H54 (cell line): ENCODE measurements at regions not wholly inside any gene's neighbourhood (a gene's known extent, or its start where the extent isn't known, plus 50 kb on each side); places are given as distances from the start of the nearest gene placed in this dataset.
A peak's percentile ranks its signal among the peaks of the same experiment; 100 is the strongest.
"Not testable (repeated sequence)": the region's sequence is repeated elsewhere in the genome, so short reads cannot be mapped to it uniquely, and the experiment has no call there.

Source experiments
- DNase-seq: peaks from one replicate; pipeline ENCODE4 v3.0.0; 2011; ENCODE audit warnings: low spot score, mixed read lengths; ENCODE audit not compliant: insufficient read length
- FAIRE-seq: peaks from 3 replicates; lab custom pipeline; 2011; peaks lifted over from hg19 to GRCh38; lab: Jason Lieb, UNC
- POLR2A ChIP-seq: IDR thresholded peaks from 2 replicates; pipeline ENCODE4 v1.6.1; 2011; ENCODE audit warnings: low read depth, mild to moderate bottlenecking, low read length

GRCh38 chr7:46939089-46939488 lies 642.8 kb downstream of the TNS3 start:
- FAIRE-seq (no peak), DNase-seq (no peak)
- no peak for TF ChIP-seq POLR2A

GRCh38 chr7:46937826-46938225 lies 644.1 kb downstream of the TNS3 start:
- no peak for TF ChIP-seq POLR2A
- DNase-seq, result no peak
- no peak for FAIRE-seq

- DNase-seq (no peak), FAIRE-seq (no peak)
- no peak for TF ChIP-seq POLR2A
These were observed 647.6 kb downstream of the TNS3 start for GRCh38 chr7:46934198-46934825.

GRCh38 chr7:46933596-46933995 lies 648.3 kb downstream of the TNS3 start:
- DNase-seq, result no peak
- FAIRE-seq, result no peak

GRCh38 chr7:46932676-46933424 lies 649.1 kb downstream of the TNS3 start:
- DNase-seq (no peak), FAIRE-seq (peak; percentile 93)
- no peak for TF ChIP-seq POLR2A

More at GRCh38 chr7:46933596-46933995, 648.3 kb downstream of the TNS3 start:
- no peak for TF ChIP-seq POLR2A

- no peak for DNase-seq
- no peak for FAIRE-seq
- no peak for TF ChIP-seq POLR2A
These were observed 649.6 kb downstream of the TNS3 start for GRCh38 chr7:46932306-46932675.

- DNase-seq (peak; percentile 77), FAIRE-seq (peak; percentile 100)
- no peak for TF ChIP-seq POLR2A
These were observed 651.5 kb downstream of the TNS3 start for GRCh38 chr7:46930366-46930765.

- no peak for TF ChIP-seq POLR2A
- no peak for DNase-seq
- FAIRE-seq, result no peak
These were observed 652.6 kb downstream of the TNS3 start for GRCh38 chr7:46929359-46929758.

GRCh38 chr7:46928719-46929118 lies 653.2 kb downstream of the TNS3 start:
- FAIRE-seq, result peak; percentile 11
- TF ChIP-seq POLR2A, result no peak
- DNase-seq, result no peak

GRCh38 chr7:46927131-46927810 lies 654.6 kb downstream of the TNS3 start:
- no peak for TF ChIP-seq POLR2A
- DNase-seq (no peak), FAIRE-seq (peak; percentile 77)

GRCh38 chr7:46916581-46916980 lies 665.3 kb downstream of the TNS3 start:
- DNase-seq (no peak), FAIRE-seq (peak; percentile 36)
- no peak for TF ChIP-seq POLR2A

- TF ChIP-seq POLR2A, result no peak
- FAIRE-seq (no peak), DNase-seq (no peak)
These were observed 669.2 kb downstream of the TNS3 start for GRCh38 chr7:46912692-46913091.

- DNase-seq, result no peak
- peak; percentile 90 for FAIRE-seq
These were observed 672.3 kb downstream of the TNS3 start for GRCh38 chr7:46909601-46910051.

GRCh38 chr7:46908770-46909169 lies 673.1 kb downstream of the TNS3 start:
- FAIRE-seq (peak; percentile 89), DNase-seq (peak; percentile 38)
- no peak for TF ChIP-seq POLR2A

More at GRCh38 chr7:46909601-46910051, 672.3 kb downstream of the TNS3 start:
- TF ChIP-seq POLR2A, result no peak

- DNase-seq, FAIRE-seq: not testable (repeated sequence)
These were observed 677.4 kb downstream of the TNS3 start for GRCh38 chr7:46904523-46904922.
